M059J (cell line): ENCODE measurements at regions not wholly inside any gene's neighbourhood (a gene's known extent, or its start where the extent isn't known, plus 50 kb on each side); places are given as distances from the start of the nearest gene placed in this dataset.

Experiments
- DNase-seq: peaks from one replicate; pipeline ENCODE4 v3.0.0-alpha.2; 2012; ENCODE audit warnings: low read depth

- no peak for DNase-seq
These were observed 127.5 kb upstream of the CDH13 start for GRCh38 chr16:82499302-82499701.

- no peak for DNase-seq
These were observed 129.6 kb upstream of the CDH13 start for GRCh38 chr16:82497139-82497538.

GRCh38 chr16:82488460-82488859 is 138.3 kb upstream of the CDH13 start:
- DNase-seq: no peak

DNA sequence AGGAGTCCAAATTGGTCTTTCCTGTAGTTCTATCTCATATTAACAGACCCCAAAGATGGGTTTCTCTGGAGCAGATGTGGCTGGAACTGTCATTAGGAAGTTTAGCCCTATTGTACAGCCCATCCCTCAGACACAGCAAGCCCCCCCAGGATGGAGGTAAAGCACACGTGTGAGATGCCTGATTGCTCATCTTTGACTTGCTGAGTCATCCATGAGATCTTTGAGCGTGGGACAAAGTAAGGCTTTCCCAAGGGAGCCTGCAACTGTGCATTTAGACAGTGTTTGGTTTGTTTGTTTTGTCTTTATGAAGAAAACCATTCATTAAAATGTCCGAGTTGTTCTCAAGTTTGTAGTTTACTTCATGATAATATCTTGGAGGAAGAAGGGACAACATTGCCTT is 145.3 kb upstream of the CDH13 start:
- DNase-seq: no peak

DNA sequence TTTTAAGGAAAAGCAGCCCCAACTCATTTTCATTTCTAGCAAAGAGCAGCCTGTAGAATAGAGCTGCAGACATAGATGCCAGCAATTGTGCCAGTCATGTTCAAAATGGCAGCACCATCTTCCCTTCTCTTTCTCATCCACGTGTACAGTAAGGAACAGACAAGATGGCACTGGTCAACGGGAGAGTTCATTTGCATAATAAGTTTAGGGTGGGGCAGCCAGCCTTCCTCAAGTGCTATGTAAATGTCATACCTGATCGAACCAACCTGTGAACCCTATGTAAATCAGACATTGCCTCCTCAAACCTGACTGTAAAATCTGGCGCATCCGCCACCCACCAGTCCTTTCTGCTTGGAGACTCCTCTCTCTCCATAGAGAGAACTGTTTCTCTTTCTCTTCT is 150.0 kb upstream of the CDH13 start:
- no peak for DNase-seq

GRCh38 chr16:82470620-82471152 is 156.1 kb upstream of the CDH13 start:
- no peak for DNase-seq

GRCh38 chr16:82470016-82470415 is 156.8 kb upstream of the CDH13 start:
- DNase-seq: no peak

GRCh38 chr16:82464187-82464586 is 162.6 kb upstream of the CDH13 start:
- no peak for DNase-seq

GRCh38 chr16:82460766-82461165 is 166.0 kb upstream of the CDH13 start:
- DNase-seq: no peak

DNA sequence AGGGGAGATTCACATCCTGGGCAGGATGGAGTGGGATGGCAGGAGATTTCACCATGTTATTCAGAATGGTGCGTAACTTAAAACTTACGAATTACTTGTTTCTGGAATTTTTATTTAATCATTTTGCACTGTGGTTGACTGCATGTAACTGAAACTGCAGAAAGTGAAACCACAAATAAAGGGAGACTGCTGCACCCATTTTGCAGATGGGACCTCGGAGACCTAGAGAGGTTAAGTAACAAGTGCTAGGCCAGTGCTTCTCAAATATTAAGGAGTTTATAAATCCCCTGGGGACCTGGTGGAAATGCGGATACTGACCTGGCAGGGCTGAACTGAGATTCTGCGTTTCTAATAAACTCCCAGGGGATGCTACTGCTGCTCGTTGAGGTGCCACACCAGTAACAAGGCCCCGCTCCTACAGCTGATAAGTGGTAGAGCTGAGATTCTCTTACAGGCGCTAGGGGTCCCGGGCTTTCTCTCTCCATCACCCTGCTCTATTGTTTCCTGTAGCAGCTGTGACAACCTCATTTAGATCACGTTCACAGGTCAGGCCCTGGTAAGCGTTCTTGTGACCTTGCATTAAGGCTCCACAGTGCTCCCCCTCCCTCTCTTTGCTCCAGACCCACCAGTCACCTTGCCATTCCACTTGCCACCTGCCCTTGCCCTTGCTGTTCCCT is 167.1 kb upstream of the CDH13 start:
- no peak for DNase-seq

DNA sequence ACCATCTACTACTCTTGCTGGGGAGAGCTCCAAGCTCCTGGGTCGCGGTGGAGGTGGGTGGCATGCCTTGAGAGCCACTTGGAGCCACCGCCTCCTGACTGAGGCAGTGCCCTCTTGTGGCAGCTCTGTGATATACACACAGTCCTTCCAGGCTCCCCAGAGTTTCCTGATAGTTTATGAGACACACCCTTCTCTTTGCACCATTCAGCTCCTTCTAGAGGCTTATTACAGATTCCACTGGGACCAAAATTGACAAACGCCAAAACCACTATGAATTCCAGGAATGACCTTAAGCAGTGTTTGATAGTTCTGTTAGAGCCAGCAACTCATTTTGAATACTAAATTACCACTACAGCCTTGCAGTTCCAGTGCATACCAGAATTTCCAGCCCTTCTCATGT is 170.1 kb upstream of the CDH13 start:
- peak; percentile 58 for DNase-seq

GRCh38 chr16:82454566-82454965 is 172.2 kb upstream of the CDH13 start:
- DNase-seq: no peak

GRCh38 chr16:82454152-82454551 is 172.6 kb upstream of the CDH13 start:
- no peak for DNase-seq

DNA sequence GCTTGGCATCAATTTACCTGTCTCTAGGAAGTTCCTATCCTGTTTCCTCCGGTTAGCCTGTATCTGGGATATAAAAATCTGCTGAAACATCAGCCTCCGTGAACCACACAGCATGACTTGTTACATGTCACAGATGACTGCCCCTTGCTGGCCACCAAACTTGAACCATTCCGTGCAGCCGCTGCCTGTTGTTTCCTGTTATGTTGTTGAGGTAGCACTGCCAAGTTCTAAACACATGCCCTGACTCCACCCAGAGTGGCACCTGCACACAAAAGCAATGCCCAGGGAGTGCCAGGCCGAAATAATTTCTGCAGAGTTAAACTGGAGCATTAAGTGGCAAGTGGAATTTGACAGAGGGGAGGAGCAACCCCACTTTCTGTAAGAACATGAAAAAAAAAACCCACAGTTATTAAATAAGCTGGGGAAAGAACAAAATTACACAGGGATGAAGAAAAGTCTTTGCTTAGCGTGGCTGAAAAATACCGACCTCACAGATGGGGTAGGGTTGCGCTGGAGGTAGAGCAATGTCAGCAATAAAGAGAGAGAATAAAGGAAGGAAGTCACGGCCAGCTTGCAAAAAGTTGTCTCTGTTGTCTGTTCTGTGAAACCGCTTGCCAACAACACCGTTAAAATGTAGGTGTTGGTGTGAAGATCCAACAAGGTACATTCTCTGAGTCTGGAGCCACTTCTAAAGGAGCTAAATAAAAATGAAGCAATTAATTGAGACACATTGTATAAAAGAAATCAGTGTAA is 174.6 kb upstream of the CDH13 start:
- DNase-seq: no peak

DNA sequence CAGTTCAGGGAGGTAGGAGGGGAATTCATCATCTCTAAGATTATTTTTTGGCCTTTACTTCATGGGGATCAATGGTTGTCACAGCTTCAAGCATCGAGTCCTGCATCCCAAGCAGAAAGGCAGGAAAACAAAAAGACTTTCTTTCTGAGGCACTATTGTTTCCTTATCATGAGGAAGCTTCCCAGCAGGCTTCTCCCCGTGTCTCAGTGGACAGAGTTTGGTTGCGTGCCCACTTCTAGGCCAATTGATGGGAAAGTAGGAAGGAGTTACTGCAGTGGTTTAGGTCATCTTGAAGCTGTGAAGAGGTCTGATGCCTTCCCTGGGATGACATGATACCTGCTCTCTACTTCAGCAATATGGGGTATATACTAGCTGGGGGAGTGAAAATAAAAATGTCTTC is 175.3 kb upstream of the CDH13 start:
- DNase-seq: no peak

DNA sequence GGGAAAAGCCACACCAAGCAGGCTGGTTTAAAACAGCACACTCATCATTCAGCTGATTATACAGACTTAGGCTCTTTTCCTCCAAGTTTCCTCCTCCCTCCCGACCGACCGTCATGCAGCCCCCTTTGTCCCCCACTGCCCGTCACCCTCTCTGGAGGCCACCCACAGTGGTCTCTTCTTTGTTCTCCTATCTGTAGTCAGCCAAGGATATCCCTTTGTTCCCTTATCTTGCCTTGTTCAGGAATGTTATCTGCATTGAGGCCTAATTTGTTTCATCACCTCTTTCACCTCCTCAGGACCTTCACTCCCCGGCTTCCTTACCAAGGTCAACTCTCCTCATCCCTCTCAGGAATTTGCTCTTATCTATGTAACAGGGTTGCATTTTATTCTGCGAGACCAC is 186.4 kb upstream of the CDH13 start:
- no peak for DNase-seq

- peak; percentile 4 for DNase-seq
These were observed 187.0 kb upstream of the CDH13 start for GRCh38 chr16:82439678-82440293.

DNA sequence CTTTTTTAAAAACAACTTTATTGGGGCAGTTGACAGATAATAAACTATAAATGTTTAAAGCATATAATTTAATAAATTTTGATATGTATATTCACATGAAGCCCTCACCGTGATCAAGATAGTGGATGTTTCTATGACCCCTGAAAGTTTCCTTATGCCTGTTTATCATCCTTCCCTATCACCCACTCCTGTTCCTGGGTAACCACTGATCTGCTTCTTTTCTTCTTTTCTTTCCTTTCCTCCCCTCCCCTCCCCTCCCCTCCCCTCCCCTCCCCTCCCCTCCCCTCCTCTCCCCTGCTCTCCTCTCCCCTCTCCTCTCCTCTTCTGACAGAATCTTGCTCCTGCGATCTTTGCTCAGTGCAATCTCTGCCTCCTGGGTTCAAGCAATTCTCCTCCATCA is 193.7 kb upstream of the CDH13 start:
- DNase-seq: no peak

DNA sequence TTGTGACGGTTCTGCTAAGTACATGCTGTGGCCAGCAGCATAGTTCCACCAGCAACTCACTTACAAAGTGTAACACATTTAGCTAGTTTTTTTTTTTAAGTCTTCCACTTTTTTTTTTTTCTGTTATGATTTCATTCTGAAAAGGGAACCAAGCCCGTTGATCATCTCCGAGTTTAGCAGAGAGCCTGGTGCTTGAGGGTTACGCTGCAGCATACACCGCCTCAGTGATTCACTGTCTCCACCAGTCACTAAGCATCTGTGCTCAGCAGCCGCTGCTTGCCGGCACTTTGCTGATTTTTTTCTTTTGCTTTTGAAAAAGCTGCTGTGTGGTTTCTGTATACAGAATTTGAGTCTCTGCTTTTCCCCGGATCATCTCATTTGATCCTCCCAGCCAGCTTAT is 194.5 kb upstream of the CDH13 start:
- DNase-seq: peak; percentile 3

- DNase-seq: no peak
These were observed 201.1 kb upstream of the CDH13 start for GRCh38 chr16:82425661-82426060.

GRCh38 chr16:82421851-82422250 is 204.9 kb upstream of the CDH13 start:
- DNase-seq: no peak

GRCh38 chr16:82419332-82419731 is 207.4 kb upstream of the CDH13 start:
- no peak for DNase-seq

GRCh38 chr16:82414476-82414875 is 212.3 kb upstream of the CDH13 start:
- DNase-seq: no peak
